HL-60 (cell line): ENCODE measurements at regions not wholly inside any gene's neighbourhood (a gene's known extent, or its start where the extent isn't known, plus 50 kb on each side); places are given as distances from the start of the nearest gene placed in this dataset.

Source experiments
- DNase-seq, 2 experiments: peaks; one replicate each; pipeline ENCODE4 v3.0.0-alpha.2; 2010 to 2020; ENCODE audit warnings: low read depth in 1 of 2, low spot score in 1 of 2
- H3K27ac ChIP-seq: fragments of 250-450 bp; sonication (Bioruptor Pico); replicated peaks from 2 replicates; pipeline ENCODE4 v1.5.1; 2020; ENCODE audit warnings: mild to moderate bottlenecking, moderate library complexity
- H3K27me3 ChIP-seq: fragments of 250-450 bp; sonication (Bioruptor Pico); 2 replicates; pipeline ENCODE4 v1.5.1; 2021; ENCODE audit warnings: mild to moderate bottlenecking, moderate library complexity; ENCODE audit not compliant: insufficient read depth, poor library complexity, severe bottlenecking
- H3K4me3 ChIP-seq: replicated peaks from 2 replicates; pipeline ENCODE4 v1.5.1; 2011; ENCODE audit warnings: mild to moderate bottlenecking, control low read depth, low read length; ENCODE audit not compliant: insufficient read depth
- GABPA ChIP-seq: IDR thresholded peaks from 2 replicates; pipeline ENCODE4 v1.6.1; 2012; ENCODE audit warnings: low read depth
- POLR2AphosphoS5 ChIP-seq: IDR thresholded peaks from 2 replicates; pipeline ENCODE4 v1.6.1; 2012; ENCODE audit warnings: low read depth
- SPI1 ChIP-seq: IDR thresholded peaks from 2 replicates; pipeline ENCODE4 v1.6.1; 2012; ENCODE audit warnings: low read depth, mild to moderate bottlenecking, borderline replicate concordance
- TF ChIP-seq, protein P1 (sequence below): IDR thresholded peaks from one replicate; pipeline ENCODE4 v1.5.1; 2011; ENCODE audit warnings: low read length, control low read depth, inconsistent platforms; ENCODE audit not compliant: insufficient read depth
- TF ChIP-seq, protein P2 (sequence below): IDR thresholded peaks from 2 replicates; pipeline ENCODE4 v1.6.1; 2012; ENCODE audit warnings: low read depth; ENCODE audit not compliant: insufficient replicate concordance

DNA sequence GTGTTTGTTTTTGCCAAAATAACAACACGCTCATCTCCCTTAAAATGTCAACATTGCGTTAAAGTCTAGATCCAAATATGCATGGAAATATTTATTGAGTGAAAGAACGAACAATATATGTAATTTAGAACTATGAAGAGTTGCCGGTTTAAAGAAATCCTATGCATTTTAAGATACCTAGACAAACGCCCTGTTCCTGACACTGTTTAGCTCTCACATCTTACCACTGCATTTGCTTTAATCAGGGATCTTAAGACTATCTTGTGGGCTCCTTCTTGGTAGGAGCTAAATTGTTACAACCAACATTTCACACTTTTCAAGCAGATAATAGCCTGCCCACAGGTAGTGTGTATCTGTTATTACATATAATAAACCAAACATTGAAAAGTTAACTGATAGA is 96.6 kb upstream of the RPS6KA3 start:
- DNase-seq, result no peak
- TF ChIP-seq, protein P1, sequence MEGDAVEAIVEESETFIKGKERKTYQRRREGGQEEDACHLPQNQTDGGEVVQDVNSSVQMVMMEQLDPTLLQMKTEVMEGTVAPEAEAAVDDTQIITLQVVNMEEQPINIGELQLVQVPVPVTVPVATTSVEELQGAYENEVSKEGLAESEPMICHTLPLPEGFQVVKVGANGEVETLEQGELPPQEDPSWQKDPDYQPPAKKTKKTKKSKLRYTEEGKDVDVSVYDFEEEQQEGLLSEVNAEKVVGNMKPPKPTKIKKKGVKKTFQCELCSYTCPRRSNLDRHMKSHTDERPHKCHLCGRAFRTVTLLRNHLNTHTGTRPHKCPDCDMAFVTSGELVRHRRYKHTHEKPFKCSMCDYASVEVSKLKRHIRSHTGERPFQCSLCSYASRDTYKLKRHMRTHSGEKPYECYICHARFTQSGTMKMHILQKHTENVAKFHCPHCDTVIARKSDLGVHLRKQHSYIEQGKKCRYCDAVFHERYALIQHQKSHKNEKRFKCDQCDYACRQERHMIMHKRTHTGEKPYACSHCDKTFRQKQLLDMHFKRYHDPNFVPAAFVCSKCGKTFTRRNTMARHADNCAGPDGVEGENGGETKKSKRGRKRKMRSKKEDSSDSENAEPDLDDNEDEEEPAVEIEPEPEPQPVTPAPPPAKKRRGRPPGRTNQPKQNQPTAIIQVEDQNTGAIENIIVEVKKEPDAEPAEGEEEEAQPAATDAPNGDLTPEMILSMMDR, result no peak
- TF ChIP-seq POLR2AphosphoS5 (no peak), SPI1 (no peak), GABPA (no peak)
- TF ChIP-seq, protein P2, sequence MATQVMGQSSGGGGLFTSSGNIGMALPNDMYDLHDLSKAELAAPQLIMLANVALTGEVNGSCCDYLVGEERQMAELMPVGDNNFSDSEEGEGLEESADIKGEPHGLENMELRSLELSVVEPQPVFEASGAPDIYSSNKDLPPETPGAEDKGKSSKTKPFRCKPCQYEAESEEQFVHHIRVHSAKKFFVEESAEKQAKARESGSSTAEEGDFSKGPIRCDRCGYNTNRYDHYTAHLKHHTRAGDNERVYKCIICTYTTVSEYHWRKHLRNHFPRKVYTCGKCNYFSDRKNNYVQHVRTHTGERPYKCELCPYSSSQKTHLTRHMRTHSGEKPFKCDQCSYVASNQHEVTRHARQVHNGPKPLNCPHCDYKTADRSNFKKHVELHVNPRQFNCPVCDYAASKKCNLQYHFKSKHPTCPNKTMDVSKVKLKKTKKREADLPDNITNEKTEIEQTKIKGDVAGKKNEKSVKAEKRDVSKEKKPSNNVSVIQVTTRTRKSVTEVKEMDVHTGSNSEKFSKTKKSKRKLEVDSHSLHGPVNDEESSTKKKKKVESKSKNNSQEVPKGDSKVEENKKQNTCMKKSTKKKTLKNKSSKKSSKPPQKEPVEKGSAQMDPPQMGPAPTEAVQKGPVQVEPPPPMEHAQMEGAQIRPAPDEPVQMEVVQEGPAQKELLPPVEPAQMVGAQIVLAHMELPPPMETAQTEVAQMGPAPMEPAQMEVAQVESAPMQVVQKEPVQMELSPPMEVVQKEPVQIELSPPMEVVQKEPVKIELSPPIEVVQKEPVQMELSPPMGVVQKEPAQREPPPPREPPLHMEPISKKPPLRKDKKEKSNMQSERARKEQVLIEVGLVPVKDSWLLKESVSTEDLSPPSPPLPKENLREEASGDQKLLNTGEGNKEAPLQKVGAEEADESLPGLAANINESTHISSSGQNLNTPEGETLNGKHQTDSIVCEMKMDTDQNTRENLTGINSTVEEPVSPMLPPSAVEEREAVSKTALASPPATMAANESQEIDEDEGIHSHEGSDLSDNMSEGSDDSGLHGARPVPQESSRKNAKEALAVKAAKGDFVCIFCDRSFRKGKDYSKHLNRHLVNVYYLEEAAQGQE, result no peak
- Histone ChIP-seq H3K4me3 (no peak overlapping the region), H3K27ac (no peak overlapping the region), H3K27me3 (no peaks in the 10 kb centered on the region)

DNA sequence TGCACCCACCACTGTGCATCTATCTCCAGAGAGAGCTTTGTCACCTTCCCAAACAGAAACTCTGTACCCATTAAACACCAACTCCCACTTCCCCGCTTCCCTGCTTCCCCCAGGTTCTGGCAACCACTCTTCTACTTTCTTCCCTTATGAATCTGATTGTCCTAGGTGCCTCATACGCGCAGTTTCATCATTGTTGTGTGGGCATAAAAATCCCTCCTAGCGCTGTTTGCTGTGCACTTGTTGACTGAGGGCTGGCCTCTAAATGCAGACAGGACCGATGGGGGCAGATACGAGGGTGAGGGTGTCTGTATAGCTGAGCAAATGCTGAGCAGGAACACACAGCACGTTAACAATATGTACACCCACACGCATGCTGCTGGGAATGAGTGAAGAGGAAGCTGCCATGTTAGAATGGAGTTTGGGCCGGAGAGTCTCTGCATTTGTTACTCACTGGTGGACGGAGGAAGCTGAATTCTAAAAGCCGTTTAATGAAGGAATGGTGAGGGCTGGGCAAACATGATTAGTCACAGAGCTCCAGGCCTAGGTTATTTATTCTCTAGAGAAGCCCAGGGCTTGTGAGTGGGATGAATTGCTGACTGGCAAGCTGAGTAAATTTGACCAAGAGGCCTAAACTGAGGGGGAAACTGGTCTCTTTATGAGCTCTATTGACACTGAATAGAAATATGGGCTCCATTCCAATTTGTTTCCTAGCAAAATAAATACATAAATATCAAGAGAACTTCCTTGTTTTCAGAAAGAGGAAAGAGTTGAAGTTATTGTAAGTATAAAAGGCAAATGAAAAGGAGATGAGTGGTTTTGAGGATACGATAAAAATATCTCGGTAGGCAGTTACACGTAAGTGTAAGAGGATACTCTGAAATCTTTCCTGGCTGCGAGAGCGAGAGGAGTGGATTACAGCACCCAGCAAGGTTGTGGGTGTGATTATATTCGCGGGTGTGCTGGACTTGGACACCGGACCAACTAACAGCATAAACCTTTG is 95.9 kb upstream of the RPS6KA3 start:
- Histone ChIP-seq H3K4me3 (no peak overlapping the region), H3K27me3 (no peaks in the 10 kb centered on the region), H3K27ac (no peak overlapping the region)
- no peak for DNase-seq
- TF ChIP-seq, protein P2, result no peak
- TF ChIP-seq, protein P1, result no peak
- TF ChIP-seq POLR2AphosphoS5, result no peak
- TF ChIP-seq GABPA, result no peak
- no peak for TF ChIP-seq SPI1

DNA sequence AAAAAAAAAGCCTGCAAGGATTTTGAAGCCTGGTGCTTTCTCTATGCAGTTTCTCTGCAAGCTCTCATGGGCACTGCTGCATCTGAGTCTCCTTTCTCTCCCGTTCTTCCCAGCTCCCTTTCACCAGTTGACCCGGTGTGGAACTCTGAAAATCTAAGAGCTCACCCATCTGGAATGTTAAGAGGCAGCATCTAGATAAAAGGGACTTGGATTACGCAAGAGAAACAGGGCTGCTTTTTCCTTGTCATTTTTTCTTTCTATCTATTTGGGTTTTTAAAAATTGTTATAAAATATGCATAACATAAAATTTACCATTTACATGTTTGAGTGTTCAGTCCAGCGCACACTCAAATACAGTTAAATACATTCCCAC is 95.2 kb upstream of the RPS6KA3 start:
- DNase-seq, result no peak
- Histone ChIP-seq H3K4me3 (no peak overlapping the region), H3K27ac (no peak overlapping the region)

More for the DNA sequence above, 95.2 kb upstream of the RPS6KA3 start:
- H3K27me3 ChIP-seq, result no peaks in the 10 kb centered on the region
- TF ChIP-seq POLR2AphosphoS5, result no peak
- no peak for TF ChIP-seq SPI1
- TF ChIP-seq, protein P2, result no peak
- no peak for TF ChIP-seq GABPA
- TF ChIP-seq, protein P1, result no peak
